Glomerular visceral epithelial cell (primary cell): ENCODE measurements at regions not wholly inside any gene's neighbourhood (a gene's known extent, or its start where the extent isn't known, plus 50 kb on each side); places are given as distances from the start of the nearest gene placed in this dataset.

ENCODE experiments used
- DNase-seq: peaks from one replicate; pipeline ENCODE4 v3.0.0-alpha.2; 2016; ENCODE audit errors: extremely low spot score

DNA sequence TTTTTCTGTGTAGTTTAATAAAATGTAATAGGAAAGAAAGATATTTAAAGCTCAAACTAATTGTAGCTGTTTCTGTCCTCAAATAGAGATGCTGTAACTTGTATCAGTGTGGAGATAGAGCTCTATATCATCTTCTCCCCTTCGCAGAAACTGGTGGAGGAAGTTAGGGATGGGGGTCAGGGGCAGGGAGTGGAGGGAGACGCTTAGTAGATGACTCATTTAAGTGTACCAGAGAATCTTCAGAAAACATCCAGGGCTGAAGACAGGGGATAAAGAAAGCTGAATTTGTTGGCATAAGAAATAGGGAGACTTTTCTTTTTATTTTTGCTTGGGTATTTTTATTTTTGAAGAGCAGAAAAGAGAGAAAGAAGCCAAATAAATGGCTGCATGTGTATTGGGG, 282.6 kb upstream of the DPYD start:
- DNase-seq: peak; percentile 56

DNA sequence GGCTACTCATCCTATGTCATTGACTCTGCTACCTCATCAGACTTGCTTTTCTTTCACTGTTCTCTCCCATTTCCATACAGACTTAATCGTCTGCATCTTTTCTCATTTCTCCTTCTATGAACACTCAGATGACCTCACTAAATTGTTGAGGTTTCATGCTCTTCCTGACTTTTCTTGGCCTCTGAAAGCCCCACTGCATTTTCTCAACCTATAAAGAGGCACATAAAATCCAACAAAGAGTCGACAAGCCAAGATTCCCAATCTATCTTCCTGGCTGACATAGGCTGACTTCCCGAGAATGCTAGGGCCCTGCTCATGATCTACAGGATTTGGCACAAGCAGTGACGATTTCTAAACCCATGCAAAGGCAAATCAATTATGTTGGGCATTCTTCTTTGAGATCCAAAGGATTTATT, 280.8 kb upstream of the DPYD start:
- DNase-seq: peak; percentile 65

DNA sequence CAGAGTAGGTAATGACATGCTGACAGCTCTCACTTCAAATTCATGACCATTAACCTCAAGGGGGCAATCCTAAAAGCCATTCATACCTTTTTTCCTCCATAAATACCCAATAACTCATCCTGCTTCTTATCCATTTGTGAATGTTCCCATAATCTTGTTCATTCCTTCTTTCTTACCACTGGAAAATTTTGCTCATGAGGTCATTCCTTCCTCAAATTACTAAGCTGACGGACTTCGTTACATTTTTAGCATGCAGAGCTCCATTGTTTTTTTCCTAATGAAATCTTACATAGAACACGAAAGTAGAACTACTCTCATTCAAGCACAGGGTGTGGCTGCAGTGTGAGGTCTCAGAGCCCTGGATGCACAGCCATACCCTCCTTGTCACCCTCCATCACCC, 276.5 kb upstream of the DPYD start:
- no peak for DNase-seq

DNA sequence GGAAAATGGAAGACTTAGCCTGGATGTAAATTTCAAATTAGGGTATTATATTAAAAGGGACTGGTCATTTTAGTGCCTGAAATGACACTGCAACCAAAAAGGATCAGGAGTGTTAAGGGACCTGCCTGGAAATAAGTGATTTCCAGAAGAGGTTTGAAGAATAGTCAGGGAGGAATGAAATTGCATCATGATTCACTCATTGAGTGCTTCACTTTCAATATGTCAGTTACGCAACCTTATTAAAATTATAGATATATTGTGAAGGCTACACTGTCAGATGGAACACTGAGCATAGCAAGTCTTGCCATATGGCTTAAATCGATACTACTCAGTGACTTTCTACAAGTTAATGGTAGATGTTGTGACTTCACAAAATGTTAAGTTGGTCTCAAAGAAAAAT, 275.2 kb upstream of the DPYD start:
- DNase-seq: no peak

DNA sequence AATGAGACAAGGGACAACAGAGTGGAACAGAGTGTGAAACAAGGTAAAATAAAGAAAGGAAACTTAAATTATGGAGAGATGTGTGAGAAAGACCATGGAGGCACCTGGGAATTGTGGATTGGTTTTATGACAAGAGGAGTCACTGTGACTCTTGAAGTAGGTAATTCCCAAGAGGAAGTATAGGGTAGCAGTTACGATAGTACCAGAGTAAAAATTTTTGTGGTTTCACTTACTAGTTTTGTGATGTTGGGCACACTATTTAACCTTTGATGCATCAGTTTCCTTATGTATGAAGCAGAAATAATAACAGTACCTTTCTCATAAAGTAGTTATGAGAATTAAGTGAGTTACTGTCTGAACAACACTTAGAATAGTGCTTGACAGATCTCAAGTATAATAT, 267.9 kb upstream of the DPYD start:
- DNase-seq: no peak

DNA sequence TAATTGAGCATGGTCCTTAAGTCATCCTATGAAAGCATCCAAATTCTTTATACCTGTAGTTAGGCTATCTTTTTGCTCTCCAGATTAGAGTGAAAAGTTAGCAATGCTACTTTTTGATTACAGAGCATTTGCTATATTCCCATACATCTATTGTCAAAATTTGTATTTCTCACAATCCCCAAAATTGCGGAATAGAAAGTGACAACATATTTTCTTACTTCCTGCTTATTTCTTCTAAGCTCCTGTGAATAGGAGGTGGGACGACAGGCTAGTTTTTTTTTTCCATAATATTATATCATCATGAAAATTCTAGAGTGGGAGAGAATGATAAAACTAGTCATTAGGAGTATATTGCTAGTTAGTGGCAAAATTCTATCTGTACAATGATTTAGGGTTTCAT, 264.0 kb upstream of the DPYD start:
- DNase-seq: no peak

DNA sequence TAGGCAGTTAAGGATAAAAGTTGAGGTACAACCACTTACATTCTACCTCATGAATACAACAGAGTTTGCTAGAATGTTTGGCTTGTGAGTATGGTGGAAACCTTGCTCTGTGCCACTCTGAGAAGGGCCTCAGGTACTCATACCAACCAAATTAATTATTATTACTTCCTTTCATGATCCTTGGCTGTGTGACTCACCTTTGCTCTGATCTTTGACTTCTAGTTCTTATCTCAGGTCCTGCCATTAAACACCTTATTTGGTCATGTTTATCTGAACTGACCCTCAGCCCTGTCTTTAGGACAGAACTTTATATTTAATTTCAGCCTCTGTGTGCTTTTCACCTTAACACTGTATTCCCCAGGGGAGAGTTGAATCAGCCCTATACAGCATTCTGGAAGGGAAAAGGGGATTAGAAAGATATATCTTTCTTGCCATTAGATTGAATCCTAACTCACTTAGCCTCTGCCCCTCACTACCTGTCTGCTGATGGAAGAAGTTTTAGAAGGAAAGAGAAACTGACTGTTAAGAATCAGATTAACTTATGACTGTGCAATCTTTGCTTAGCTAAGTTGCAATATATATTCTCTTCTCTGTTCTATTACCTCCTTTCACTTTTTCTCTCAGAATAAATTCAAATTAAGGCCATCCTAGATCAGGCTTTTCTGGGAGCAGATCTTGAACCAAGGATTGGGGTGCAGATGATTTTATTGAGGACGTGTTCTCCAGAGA, 260.4 kb upstream of the DPYD start:
- DNase-seq: no peak

DNA sequence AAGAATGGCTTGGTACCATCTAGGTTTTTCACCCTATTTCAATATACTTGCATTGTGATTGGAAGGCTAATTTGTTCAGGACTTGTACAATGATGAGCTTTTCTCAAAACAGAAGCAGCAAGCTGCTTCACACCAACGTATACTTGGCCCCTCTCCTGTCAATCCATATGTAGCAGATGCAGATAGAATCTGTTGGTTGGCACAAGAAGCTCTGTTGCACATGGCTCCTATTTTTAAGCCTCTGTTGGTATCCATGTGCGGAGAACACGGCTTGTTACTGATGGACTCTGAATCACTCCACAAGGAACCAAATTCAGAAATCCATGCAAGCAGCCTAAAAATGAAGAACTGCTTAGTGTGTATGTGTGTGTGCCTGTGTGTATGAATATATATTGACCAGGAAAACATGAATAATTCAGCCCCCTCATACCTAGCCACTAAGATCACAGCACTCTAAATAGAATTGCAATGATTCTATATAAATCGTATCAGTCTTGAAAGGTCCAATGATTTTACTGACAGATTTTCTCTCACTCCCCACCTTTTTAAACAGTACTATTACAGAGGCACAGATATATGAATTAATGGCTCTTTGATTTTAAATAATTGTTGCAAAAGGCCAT, 258.4 kb upstream of the DPYD start:
- no peak for DNase-seq

DNA sequence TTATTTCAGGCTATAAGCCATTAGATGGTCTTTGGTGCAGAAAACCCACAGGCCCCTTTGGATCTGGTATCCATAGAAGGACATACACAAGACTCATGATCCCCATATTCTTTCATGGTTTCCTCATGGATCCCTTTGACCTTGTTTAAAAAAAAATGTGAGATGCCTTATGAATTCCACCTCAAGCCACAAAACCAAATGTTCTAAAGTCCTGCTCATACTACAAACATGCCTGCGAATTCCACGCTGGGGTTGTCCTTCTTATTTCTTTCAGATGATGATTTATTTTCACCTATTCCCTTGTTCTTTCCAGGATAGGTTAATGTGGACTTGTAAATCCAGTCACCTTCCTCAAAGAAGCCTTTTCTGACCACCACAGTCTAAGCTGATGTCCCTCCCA, 256.9 kb upstream of the DPYD start:
- DNase-seq: peak; percentile 46

DNA sequence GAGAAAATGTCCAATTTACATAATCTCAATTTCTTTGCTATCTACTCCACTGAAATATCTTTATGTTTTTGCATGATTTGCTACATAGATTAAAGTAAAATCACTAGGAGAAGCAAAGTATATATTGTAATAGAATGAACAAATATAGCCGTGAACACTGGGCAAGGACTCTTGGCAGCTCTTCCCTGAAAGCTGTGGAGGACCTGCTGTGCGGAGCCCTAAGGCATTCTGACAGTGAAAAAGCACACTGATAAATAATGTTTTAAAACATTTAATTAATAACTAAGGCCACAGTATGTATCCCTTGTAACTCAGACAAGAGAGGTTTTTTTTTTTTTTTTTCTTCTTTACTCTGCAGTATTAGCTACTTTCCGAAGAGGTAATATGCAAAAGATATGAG, 256.1 kb upstream of the DPYD start:
- DNase-seq: no peak

DNA sequence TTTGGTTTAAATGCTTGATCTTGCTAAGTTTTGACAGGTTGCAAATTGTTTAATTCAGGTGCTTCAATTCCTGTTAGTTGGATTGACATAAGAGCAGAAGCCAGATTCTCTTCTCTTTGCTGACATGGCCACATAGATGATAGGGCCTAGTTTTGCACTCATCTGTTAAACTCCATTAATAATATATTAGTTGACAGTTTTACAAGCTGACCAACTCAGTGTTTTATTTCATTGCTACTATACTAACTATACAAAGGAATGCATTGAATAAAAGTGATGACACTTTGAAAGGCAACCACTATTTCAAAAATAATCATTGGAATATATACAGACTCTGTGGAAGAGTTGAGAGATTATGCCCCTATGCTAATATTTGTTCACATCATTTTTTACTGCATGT, 255.6 kb upstream of the DPYD start:
- DNase-seq: no peak

DNA sequence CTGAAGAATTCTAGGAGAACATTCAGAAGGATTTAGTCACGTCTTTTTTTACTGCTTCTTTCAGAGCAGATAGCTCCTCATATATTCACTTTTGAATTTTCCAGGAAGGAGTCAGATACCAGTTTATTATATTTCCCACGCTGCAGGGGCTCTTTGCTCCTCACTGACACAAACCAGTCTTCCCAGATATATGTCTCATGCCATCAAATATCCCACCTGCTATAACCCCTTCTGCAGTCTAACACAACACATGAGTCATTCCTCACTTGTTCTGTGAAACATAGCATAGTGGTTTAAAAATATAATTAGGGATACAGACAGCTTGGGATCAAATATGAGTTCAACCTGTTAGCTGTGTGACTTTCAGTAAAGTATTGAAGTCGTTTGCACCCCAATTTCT, 251.7 kb upstream of the DPYD start:
- peak; percentile 22 for DNase-seq

DNA sequence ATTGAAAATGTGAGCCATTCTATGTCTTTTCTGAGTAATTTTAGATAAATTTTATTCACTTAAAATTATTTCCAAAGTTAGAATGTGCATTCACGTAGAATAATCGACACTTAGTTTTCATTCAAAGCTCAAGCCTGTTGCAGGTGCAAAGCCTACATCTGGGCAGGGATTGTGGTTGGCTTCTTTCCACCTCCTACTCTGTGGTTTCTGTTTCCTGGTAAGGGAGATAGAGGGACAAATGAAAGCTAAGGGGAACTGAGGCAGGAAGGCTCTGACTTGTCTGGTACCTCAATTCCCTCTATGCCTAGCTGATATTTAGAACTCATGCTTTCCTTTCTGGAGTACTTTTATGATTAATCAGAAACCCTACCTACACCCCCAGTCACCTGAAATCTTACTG, 251.2 kb upstream of the DPYD start:
- no peak for DNase-seq

DNA sequence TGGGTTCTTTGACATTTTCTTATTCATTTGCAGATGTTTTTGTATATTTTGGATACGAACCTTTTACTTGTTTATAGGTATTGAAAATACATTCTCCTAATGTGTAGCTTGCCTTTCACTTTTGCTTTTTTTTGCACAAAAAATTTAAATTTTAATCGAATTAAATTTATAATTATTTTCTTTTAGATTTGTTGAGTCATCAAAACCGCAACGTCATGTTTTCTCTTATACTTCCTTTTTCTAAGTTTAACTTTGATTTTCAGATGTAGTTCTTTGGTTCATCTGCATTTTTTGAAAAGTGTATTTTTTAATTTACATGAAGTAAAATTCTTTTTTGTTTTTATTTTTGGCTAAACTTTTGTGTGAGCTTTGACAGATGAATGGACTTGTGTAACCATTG, 243.7 kb upstream of the DPYD start:
- DNase-seq: no peak

DNA sequence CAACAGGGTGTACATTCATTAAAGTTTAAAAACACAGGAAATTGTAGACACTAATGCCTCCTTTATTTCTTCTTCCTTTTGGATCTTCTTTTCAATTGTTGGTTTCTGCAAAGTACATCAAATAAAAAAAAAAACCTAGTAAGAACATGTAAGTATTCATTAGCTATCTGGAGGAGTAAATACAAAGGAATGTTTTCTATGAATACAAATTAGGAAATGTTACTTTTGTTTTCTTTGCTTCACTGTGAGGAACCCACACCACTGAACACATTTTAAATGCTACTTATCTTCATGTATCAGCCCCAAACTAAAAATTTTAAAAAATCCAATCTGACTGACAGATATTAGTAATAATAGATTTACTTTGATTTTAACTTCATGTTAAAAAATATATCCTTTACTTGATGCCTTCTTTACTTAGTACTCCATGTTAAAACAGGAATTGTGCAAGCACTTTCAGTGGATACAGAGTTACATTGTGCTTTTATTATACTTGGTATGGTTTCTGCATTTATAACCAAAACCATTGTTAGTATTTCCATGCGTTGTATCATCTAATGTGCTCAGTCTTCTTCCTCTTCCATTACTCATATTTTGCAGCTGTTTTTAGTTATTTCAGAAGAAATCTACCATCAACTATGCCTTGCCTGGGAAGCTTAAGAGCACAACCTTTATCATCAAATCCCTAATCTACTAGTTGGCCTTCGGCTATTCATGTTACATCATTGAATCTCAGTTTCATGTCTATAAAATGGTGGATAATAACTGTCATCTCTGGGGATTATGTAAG, 236.9 kb upstream of the DPYD start:
- DNase-seq: no peak

DNA sequence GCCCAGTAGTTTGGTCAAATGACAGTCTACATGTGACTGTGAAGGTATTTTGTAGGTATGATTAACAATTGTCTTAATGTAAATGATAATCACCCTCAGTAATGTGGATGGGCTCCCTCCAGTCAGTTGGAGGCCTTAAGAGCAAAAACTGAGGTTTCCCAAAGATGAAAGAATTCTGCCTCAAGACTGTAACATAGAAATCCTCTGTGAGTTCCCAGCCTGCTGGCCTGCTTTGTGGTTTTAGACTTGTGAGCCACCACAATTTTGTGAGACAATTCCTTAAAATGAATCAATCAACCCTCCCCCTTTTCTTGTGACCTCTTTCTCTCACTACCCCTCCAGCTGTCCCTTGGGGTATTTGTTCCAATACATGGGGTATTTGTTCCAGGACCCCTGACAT, 226.4 kb upstream of the DPYD start:
- DNase-seq: no peak

DNA sequence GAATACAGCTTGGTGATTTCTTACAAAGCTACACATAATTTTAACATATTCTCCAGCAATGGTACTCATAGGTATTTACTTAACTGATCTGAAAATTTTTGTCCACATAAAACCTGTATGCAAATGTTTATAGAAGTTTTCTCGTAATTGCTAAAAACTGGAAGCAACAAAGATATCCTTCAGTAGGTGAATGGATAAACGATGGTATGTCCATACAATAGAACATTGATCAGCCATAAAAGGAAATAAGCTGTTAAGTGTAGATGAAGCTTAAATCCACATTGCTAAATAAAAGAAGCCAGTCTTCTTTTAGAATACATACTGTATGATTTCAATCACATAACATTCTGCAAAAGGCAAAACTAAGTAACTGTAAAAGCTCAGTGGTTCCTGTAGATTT, 224.8 kb upstream of the DPYD start:
- no peak for DNase-seq

DNA sequence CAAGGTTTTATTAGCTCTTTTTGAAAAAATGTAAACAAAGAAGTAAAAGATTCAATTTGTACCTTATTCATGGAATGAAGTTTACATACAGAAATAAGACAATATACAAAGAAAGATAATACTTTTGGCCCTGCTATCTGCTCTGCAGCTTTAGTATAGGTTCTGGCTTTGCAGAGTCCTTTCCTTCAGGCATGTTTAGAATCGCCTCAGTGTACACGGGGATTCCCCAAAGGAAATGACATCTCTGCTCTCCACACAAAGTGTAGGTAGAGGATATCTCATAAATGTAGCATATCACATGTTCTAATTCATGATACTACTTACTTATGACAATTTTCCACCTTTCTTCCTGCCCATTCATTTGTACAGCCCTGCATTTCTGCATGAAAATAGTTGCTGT, 222.6 kb upstream of the DPYD start:
- peak; percentile 13 for DNase-seq

DNA sequence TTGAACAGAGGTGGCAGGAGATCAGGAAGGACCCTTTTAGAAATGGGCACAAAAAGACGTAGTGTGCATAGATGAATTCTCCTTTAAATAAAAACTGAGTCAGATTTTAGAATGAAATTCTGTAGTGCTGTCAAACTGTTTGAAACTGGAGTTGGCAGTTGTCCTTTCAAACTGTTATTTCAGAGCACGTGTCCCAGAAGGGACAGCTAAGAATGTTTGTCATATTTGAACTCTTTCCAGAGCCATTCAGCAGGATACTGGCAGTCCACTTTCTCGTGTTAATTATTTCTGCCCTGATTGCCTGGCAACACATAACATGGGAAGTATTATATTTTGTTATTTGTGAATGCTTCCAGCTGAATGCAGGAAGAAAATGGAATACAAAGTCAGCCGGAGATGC, 212.3 kb upstream of the DPYD start:
- DNase-seq: no peak

DNA sequence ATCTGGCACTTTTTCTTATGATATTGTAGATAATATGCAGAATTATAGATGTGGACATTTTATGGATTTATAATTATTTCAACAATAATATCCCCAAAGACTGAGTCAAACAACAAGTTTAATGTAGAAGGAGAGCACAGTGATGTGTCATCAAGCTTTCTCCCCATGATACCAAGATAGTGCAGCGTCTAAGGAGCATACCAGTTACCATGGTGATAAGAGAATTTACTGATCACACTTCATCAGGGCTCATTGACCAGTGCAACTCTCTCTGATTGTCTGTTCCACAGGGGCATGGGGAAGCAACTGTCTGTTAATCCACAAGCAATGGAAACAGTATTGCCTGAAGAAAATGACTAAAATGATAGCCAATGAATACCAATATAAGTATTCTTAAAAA, 209.6 kb upstream of the DPYD start:
- no peak for DNase-seq

DNA sequence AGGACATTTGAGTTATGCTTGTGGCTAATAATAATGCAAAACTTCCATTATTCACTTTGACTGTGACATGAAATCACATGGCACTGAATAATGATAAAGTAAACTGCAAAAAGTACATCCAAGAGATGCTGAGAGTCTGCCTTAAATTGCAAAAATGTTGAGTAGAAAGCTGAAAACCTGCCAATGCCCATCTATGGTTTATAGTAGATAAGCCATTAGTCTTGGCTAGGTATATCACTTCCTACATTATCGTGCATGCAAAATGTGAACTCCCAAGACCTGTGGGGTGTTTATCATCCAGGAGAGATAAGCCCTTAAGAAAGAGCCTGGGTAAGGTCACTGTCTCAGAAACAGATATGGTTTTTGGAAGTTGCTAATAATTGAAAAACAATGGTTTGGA, 208.7 kb upstream of the DPYD start:
- no peak for DNase-seq

DNA sequence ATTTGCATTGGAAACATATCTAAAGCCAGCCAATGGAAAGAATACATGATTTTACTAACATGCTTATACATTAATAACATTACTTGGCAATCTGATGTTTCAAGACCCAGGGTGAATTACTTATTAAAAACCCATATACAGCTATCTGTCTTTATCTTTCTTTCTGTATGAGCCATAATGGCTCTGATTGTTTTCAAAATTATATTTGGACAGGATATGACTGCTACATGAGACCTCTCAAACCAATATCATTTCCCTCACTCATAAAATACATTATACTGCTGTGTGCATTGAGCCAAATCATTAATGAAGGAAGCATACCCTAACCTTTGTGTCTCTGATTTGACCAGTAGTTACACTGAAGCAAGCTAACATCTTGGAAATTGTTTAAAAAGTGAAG, 205.9 kb upstream of the DPYD start:
- DNase-seq: no peak

DNA sequence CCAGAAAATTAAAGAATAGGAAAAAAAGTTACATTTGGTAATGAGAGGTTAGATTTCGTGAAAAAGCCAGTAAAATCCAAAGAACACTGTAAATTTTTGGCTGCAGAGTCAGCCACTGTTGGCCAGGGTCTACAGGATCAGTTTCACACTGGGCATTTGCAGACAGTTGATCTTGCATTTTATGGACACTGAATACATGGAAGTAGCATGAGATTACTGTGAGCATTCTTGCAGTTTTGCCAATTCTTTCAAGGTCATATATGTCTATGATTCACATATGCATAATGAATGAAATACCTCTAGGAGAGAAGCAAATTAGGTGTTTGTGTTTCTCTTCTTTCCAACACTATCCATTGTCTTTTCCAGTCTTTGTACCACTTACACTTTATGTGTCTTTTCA, 200.8 kb upstream of the DPYD start:
- no peak for DNase-seq
